ENCODE measurements at regions not wholly inside any gene's neighbourhood (a gene's known extent, or its start where the extent isn't known, plus 50 kb on each side); places are given as distances from the start of the nearest gene placed in this dataset.

DNA sequence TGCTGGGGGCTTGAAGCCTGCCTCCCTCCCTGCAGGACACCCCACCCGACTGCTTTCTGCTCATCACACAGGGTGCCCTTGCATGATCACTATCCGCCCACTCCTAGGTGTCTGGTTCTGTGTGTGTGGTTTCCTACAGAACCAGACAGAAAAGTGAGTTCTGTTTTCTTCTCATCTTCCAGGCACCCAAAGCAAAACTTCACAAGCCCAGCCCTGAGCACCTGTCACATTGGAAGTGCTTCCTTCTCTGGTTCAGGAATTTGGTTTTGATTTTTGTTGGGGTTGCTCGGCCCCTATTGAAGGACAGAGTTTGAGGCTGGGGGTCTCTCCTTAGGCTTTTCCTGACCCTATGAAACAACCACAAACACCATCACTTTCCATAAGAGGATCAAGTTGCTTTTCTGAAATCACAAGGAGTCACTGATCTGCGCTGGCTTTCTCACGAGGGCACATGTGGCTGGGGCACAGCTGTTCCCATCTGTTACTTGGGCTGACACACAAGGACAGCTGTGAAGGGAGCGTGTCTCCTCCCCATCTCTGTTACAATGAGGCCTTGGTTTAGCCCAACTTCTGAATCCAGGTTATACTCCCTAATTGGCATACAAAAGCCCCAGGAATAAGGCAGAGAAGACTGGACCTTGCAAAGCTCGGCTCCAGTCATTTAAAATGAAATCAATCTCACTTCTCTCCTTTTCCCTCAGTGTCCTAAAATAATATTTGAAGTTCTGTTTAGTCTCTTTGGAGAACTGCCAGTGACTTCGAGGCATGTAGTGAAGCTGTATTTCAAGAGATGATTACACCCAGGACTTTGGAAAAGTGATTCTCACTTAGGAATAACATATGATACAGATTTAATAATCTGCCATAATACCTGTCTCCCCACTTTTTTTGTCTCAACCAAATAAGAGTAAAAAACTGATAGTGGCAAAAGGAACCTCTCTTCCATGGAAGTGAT is 213.1 kb upstream of the GAS1 start:
- TF ChIP-seq, protein P1, sequence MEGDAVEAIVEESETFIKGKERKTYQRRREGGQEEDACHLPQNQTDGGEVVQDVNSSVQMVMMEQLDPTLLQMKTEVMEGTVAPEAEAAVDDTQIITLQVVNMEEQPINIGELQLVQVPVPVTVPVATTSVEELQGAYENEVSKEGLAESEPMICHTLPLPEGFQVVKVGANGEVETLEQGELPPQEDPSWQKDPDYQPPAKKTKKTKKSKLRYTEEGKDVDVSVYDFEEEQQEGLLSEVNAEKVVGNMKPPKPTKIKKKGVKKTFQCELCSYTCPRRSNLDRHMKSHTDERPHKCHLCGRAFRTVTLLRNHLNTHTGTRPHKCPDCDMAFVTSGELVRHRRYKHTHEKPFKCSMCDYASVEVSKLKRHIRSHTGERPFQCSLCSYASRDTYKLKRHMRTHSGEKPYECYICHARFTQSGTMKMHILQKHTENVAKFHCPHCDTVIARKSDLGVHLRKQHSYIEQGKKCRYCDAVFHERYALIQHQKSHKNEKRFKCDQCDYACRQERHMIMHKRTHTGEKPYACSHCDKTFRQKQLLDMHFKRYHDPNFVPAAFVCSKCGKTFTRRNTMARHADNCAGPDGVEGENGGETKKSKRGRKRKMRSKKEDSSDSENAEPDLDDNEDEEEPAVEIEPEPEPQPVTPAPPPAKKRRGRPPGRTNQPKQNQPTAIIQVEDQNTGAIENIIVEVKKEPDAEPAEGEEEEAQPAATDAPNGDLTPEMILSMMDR (IDR thresholded peaks at IDR 0.05; ENCODE audit: poor library complexity), result no peak
- TF ChIP-seq EZH2phosphoT487 (IDR thresholded peaks at IDR 0.05; ENCODE audit: low read depth, severe bottlenecking, unreplicated experiment), result no peak
